ENCODE measurements at regions not wholly inside any gene's neighbourhood (a gene's known extent, or its start where the extent isn't known, plus 50 kb on each side); places are given as distances from the start of the nearest gene placed in this dataset.

DNA sequence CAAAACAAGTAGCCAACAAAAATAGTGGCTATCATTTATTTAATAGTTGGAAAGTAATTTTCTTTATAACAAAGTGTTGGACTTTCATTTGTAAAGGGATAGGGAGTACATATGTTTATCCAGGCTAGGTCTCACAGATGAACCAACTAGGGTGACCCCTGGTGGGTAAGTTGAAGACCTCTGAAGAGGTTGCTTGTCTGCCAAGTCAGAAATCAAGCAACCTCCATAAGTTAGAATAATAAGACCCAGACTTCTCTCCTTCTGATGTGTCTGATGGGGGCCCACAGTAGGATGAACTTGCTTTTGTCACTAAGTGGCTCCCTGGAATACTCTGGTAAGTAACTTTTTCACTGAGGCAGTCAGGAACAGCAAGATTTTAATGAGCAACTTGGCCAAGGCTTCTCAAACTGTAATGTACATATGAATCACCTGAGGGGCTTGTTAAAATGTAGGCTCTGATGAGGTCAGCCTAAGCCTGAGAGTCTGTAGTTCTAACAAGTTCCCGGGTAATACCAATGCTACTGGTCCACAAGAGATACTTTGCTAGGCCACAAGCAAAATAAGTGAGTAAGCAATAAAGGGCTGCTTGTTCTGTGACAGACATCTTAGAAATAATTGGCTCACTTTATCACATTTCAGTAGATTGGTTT is 319.6 kb downstream of the PIK3C3 start:
- no peaks in the 10 kb centered on the region for H3K9me3 ChIP-seq (ENCODE audit: control insufficient read depth, low read depth, low read length)
- DNase-seq (ENCODE audit: low read depth, low spot score) (no peak), FAIRE-seq (no peak)
- no peak overlapping the region for H3K9ac ChIP-seq (ENCODE audit: control insufficient read depth, extremely low read depth, insufficient read depth, low read length)
- H3K9me1 ChIP-seq (ENCODE audit: control insufficient read depth, extremely low read depth, insufficient read depth, low read length) = no peaks in the 10 kb centered on the region
- dilution Hi-C loops (cut with MboI; ENCODE audit: extremely low pct_ligation_motif_present, low sequenced_read_pairs) = no loop called here
- H3K27me3 ChIP-seq (ENCODE audit: control insufficient read depth, extremely low read depth, insufficient read depth, low read length) = no peaks in the 10 kb centered on the region
- H3K4me2 ChIP-seq (ENCODE audit: control insufficient read depth, extremely low read depth, insufficient read depth, low read depth, low read length) = no peak overlapping the region
- no peaks in the 10 kb centered on the region for H3K79me2 ChIP-seq (ENCODE audit: control insufficient read depth, insufficient read depth, low read length)
- no peaks in the 10 kb centered on the region for H3K36me3 ChIP-seq (ENCODE audit: control insufficient read depth in 2 of 2, extremely low read depth in 1 of 2, insufficient read depth in 2 of 2, low read length in 2 of 2)
- H3K27ac ChIP-seq (ENCODE audit: control insufficient read depth, insufficient read depth, low read length) = no peak overlapping the region
- TF ChIP-seq EZH2 (IDR thresholded peaks at IDR 0.05; ENCODE audit: low read length) = no peak
- TF ChIP-seq, protein P1, sequence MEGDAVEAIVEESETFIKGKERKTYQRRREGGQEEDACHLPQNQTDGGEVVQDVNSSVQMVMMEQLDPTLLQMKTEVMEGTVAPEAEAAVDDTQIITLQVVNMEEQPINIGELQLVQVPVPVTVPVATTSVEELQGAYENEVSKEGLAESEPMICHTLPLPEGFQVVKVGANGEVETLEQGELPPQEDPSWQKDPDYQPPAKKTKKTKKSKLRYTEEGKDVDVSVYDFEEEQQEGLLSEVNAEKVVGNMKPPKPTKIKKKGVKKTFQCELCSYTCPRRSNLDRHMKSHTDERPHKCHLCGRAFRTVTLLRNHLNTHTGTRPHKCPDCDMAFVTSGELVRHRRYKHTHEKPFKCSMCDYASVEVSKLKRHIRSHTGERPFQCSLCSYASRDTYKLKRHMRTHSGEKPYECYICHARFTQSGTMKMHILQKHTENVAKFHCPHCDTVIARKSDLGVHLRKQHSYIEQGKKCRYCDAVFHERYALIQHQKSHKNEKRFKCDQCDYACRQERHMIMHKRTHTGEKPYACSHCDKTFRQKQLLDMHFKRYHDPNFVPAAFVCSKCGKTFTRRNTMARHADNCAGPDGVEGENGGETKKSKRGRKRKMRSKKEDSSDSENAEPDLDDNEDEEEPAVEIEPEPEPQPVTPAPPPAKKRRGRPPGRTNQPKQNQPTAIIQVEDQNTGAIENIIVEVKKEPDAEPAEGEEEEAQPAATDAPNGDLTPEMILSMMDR (optimal IDR thresholded peaks at IDR 0.05 in 1 of 3, IDR thresholded peaks at IDR 0.05 in 1 of 3, conservative IDR thresholded peaks at IDR 0.05 in 1 of 3; ENCODE audit: extremely low read depth in 1 of 3, insufficient read depth in 2 of 3, low read length in 3 of 3) = peak in 1 of 3 experiments; percentile 24
- no peak overlapping the region for H3K4me3 ChIP-seq (ENCODE audit: control insufficient read depth in 2 of 3, extremely low read depth in 1 of 3, insufficient read depth in 2 of 3, low read depth in 1 of 3, low read length in 3 of 3)
- H3K4me1 ChIP-seq (ENCODE audit: control insufficient read depth, extremely low read depth, insufficient read depth, low read length) = no peaks in the 10 kb centered on the region
- no peak overlapping the region for H2AFZ ChIP-seq (ENCODE audit: control insufficient read depth, low read length)
- H4K20me1 ChIP-seq (ENCODE audit: control insufficient read depth, extremely low read depth, insufficient read depth, low read length) = no peaks in the 10 kb centered on the region

DNA sequence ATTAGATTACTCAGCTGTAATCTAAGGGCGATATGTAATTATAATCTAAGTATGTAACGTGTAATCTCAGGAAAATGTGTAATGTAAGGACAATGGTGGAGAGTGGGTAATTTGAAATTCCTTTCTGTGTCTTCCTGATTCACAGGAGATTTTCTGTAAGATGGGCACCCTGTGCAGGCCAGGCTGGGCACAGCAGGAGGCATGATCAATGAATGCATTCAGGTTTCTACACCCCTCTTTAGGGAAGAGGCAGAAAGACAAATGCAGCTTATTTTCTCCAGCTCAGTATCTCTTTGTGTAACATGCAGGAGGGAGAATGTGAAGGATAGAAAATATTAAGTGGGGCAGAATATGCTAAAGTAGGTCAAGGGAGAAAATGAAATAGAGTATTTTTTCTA is 320.1 kb downstream of the PIK3C3 start:
- no peak for DNase-seq (ENCODE audit: low read depth, low spot score)
- FAIRE-seq = no peak
- H3K4me3 ChIP-seq (ENCODE audit: control insufficient read depth in 2 of 3, extremely low read depth in 1 of 3, insufficient read depth in 2 of 3, low read depth in 1 of 3, low read length in 3 of 3) = no peak overlapping the region
- H3K27ac ChIP-seq (ENCODE audit: control insufficient read depth, insufficient read depth, low read length) = no peak overlapping the region
- no peaks in the 10 kb centered on the region for H3K9me3 ChIP-seq (ENCODE audit: control insufficient read depth, low read depth, low read length)
- H3K4me2 ChIP-seq (ENCODE audit: control insufficient read depth, extremely low read depth, insufficient read depth, low read depth, low read length) = no peak overlapping the region
- no peaks in the 10 kb centered on the region for H3K36me3 ChIP-seq (ENCODE audit: control insufficient read depth in 2 of 2, extremely low read depth in 1 of 2, insufficient read depth in 2 of 2, low read length in 2 of 2)
- H2AFZ ChIP-seq (ENCODE audit: control insufficient read depth, low read length) = no peak overlapping the region
- H4K20me1 ChIP-seq (ENCODE audit: control insufficient read depth, extremely low read depth, insufficient read depth, low read length) = no peaks in the 10 kb centered on the region
- no peaks in the 10 kb centered on the region for H3K27me3 ChIP-seq (ENCODE audit: control insufficient read depth, extremely low read depth, insufficient read depth, low read length)
- TF ChIP-seq, protein P1 (optimal IDR thresholded peaks at IDR 0.05 in 1 of 3, IDR thresholded peaks at IDR 0.05 in 1 of 3, conservative IDR thresholded peaks at IDR 0.05 in 1 of 3; ENCODE audit: extremely low read depth in 1 of 3, insufficient read depth in 2 of 3, low read length in 3 of 3) = no peak
- no peak for TF ChIP-seq EZH2 (IDR thresholded peaks at IDR 0.05; ENCODE audit: low read length)
- no peaks in the 10 kb centered on the region for H3K79me2 ChIP-seq (ENCODE audit: control insufficient read depth, insufficient read depth, low read length)
- H3K4me1 ChIP-seq (ENCODE audit: control insufficient read depth, extremely low read depth, insufficient read depth, low read length) = no peaks in the 10 kb centered on the region
- H3K9me1 ChIP-seq (ENCODE audit: control insufficient read depth, extremely low read depth, insufficient read depth, low read length) = no peaks in the 10 kb centered on the region
- H3K9ac ChIP-seq (ENCODE audit: control insufficient read depth, extremely low read depth, insufficient read depth, low read length) = no peak overlapping the region
- dilution Hi-C loops (cut with MboI; ENCODE audit: extremely low pct_ligation_motif_present, low sequenced_read_pairs) = no loop called here
